HG03103 (cell line): ENCODE measurements at regions not wholly inside any gene's neighbourhood (a gene's known extent, or its start where the extent isn't known, plus 50 kb on each side); places are given as distances from the start of the nearest gene placed in this dataset.
"Not testable (repeated sequence)": the region's sequence is repeated elsewhere in the genome, so short reads cannot be mapped to it uniquely, and the experiment has no call there.

Experiments used
- ATAC-seq: cut with Tn5 transposase; IDR thresholded peaks from one replicate; pipeline ENCODE4 v1.9.1; 2021; ENCODE audit warnings: low read depth; ENCODE audit not compliant: unreplicated experiment

- ATAC-seq, result no peak
Observed at GRCh38 chr7:29619111-29619510, 55.5 kb downstream of the PRR15 start.

GRCh38 chr7:29619848-29620555 lies 56.4 kb downstream of the PRR15 start:
- ATAC-seq, result no peak

GRCh38 chr7:29620556-29620930 lies 56.9 kb downstream of the PRR15 start:
- no peak for ATAC-seq

- no peak for ATAC-seq
Observed at GRCh38 chr7:29622335-29623265, 59.0 kb downstream of the PRR15 start.

GRCh38 chr7:29623973-29624372 lies 60.3 kb downstream of the PRR15 start:
- no peak for ATAC-seq

- ATAC-seq, result no peak
Observed at GRCh38 chr7:29626730-29627129, 63.1 kb downstream of the PRR15 start.

- no peak for ATAC-seq
Observed at GRCh38 chr7:29627631-29628030, 64.0 kb downstream of the PRR15 start.

GRCh38 chr7:29629507-29629906 lies 65.9 kb downstream of the PRR15 start:
- no peak for ATAC-seq

GRCh38 chr7:29635067-29636008 lies 71.7 kb downstream of the PRR15 start:
- not testable (repeated sequence) for ATAC-seq

- no peak for ATAC-seq
Observed at GRCh38 chr7:29636009-29636351, 72.3 kb downstream of the PRR15 start.

- no peak for ATAC-seq
Observed at GRCh38 chr7:29637374-29637773, 73.7 kb downstream of the PRR15 start.

- not testable (repeated sequence) for ATAC-seq
Observed at GRCh38 chr7:29638841-29639240, 75.2 kb downstream of the PRR15 start.

GRCh38 chr7:29639386-29639785 lies 75.8 kb downstream of the PRR15 start:
- no peak for ATAC-seq

GRCh38 chr7:29639886-29640595 lies 76.4 kb downstream of the PRR15 start:
- ATAC-seq, result no peak

- no peak for ATAC-seq
Observed at GRCh38 chr7:29641651-29642050, 78.0 kb downstream of the PRR15 start.

GRCh38 chr7:29642494-29643155 lies 79.0 kb downstream of the PRR15 start:
- ATAC-seq, result no peak

GRCh38 chr7:29646116-29646515 lies 82.5 kb downstream of the PRR15 start:
- ATAC-seq, result not testable (repeated sequence)

GRCh38 chr7:29647020-29647654 lies 83.5 kb downstream of the PRR15 start:
- ATAC-seq, result no peak

- not testable (repeated sequence) for ATAC-seq
Observed at GRCh38 chr7:29647691-29648210, 84.1 kb downstream of the PRR15 start.
